HS-5 (cell line): ENCODE measurements at regions not wholly inside any gene's neighbourhood (a gene's known extent, or its start where the extent isn't known, plus 50 kb on each side); places are given as distances from the start of the nearest gene placed in this dataset.
A peak's percentile ranks its signal among the peaks of the same experiment; 100 is the strongest.

Experiments
- DNase-seq: peaks from one replicate; pipeline ENCODE4 v3.0.0-alpha.2; 2012; ENCODE audit warnings: low read depth

GRCh38 chr18:22847392-22847791 is 85.7 kb upstream of the RBBP8 start:
- no peak for DNase-seq

- DNase-seq, result no peak
These were observed 85.2 kb upstream of the RBBP8 start for GRCh38 chr18:22847867-22848451.

GRCh38 chr18:22848615-22849014 is 84.5 kb upstream of the RBBP8 start:
- DNase-seq, result peak; percentile 61

- DNase-seq, result no peak
These were observed 76.3 kb upstream of the RBBP8 start for GRCh38 chr18:22856870-22857269.

GRCh38 chr18:22858121-22858520 is 75.0 kb upstream of the RBBP8 start:
- DNase-seq, result no peak

- no peak for DNase-seq
These were observed 72.3 kb upstream of the RBBP8 start for GRCh38 chr18:22860807-22861206.

- no peak for DNase-seq
These were observed 67.6 kb upstream of the RBBP8 start for GRCh38 chr18:22865354-22866116.

GRCh38 chr18:22868831-22869230 is 64.3 kb upstream of the RBBP8 start:
- DNase-seq, result no peak

GRCh38 chr18:22871809-22872525 is 61.2 kb upstream of the RBBP8 start:
- DNase-seq, result no peak

GRCh38 chr18:22872900-22873537 is 60.1 kb upstream of the RBBP8 start:
- DNase-seq, result no peak

GRCh38 chr18:22879293-22879692 is 53.8 kb upstream of the RBBP8 start:
- no peak for DNase-seq

GRCh38 chr18:22882084-22882483 is 51.0 kb upstream of the RBBP8 start:
- no peak for DNase-seq

- no peak for DNase-seq
These were observed 49.9 kb upstream of the RBBP8 start for GRCh38 chr18:22883179-22883578.
